Panc1 (cell line): ENCODE measurements at regions not wholly inside any gene's neighbourhood (a gene's known extent, or its start where the extent isn't known, plus 50 kb on each side); places are given as distances from the start of the nearest gene placed in this dataset.

Experiments used
- ATAC-seq: fragments of 200-7000 bp; cut with Tn5 transposase; 2 replicates; pipeline ENCODE4 v1.9.1; 2020; ENCODE audit warnings: mild to moderate bottlenecking, moderate library complexity
- BruUV-seq: library from RNA; stranded (reverse); fragments of 400-500 nt; replicated peaks from 2 replicates; lab custom pipeline; 2021; lab: Mats Ljungman, UMichigan
- CTCF ChIA-PET: fragments of 300-600 bp; sonication (Branson Sonifier 250); formaldehyde crosslinking; loops from one replicate; lab custom pipeline; 2022; ENCODE audit warnings: antibody characterized with exemption; lab: Charles Lee
- POLR2A ChIA-PET: fragments of 300-600 bp; sonication (Branson Sonifier 250); formaldehyde crosslinking; loops from one replicate; lab custom pipeline; 2022; ENCODE audit warnings: antibody characterized with exemption; lab: Charles Lee
- DNase-seq: peaks from one replicate; pipeline ENCODE4 v3.0.0-alpha.2; 2010; ENCODE audit warnings: low read depth, low spot score
- H3K27ac ChIP-seq: 2 replicates; pipeline ENCODE4 v1.5.1; 2011; ENCODE audit warnings: mild to moderate bottlenecking, low read length, inconsistent platforms
- H3K27me3 ChIP-seq: fragments of 200-500 bp; sonication (Bioruptor generic); 2 replicates; pipeline ENCODE4 v1.6.0; 2014; ENCODE audit warnings: low read length, inconsistent platforms; ENCODE audit not compliant: control insufficient read depth, insufficient read depth
- H3K36me3 ChIP-seq: fragments of 200-500 bp; sonication (Bioruptor generic); 2 replicates; pipeline ENCODE4 v1.5.1; 2014; ENCODE audit warnings: inconsistent platforms, mild to moderate bottlenecking, low read length, moderate library complexity; ENCODE audit not compliant: control insufficient read depth, insufficient read depth
- H3K4me1 ChIP-seq: 2 replicates; pipeline ENCODE4 v1.5.1; 2011; ENCODE audit warnings: inconsistent platforms, mild to moderate bottlenecking, low read length, moderate library complexity; ENCODE audit not compliant: control insufficient read depth, insufficient read depth
- H3K4me3 ChIP-seq, 2 experiments: 2 replicates each; pipeline ENCODE4 v1.5.1; 2011 to 2012; ENCODE audit warnings: low read depth in 2 of 2, low read length in 2 of 2, mild to moderate bottlenecking in 2 of 2, inconsistent platforms in 1 of 2, moderate library complexity in 1 of 2
- H3K9me3 ChIP-seq: fragments of 200-500 bp; sonication (Bioruptor generic); 2 replicates; pipeline ENCODE4 v1.5.1; 2014; ENCODE audit warnings: low read depth, mild to moderate bottlenecking, inconsistent platforms, low read length, moderate library complexity; ENCODE audit not compliant: control insufficient read depth, insufficient read depth
- POLR2AphosphoS5 ChIP-seq: IDR thresholded peaks from 2 replicates; pipeline ENCODE4 v1.6.1; 2012; ENCODE audit warnings: mild to moderate bottlenecking, low read depth, low read length, moderate library complexity
- REST ChIP-seq, 2 experiments: IDR thresholded peaks; 2 replicates each; pipeline ENCODE4 v1.6.1; 2011 to 2012; ENCODE audit warnings: low read depth in 2 of 2, control low read depth in 1 of 2, low read length in 1 of 2, mild to moderate bottlenecking in 1 of 2, moderate library complexity in 1 of 2; ENCODE audit not compliant: insufficient read depth in 1 of 2
- SIN3A ChIP-seq: IDR thresholded peaks from 2 replicates; pipeline ENCODE4 v1.6.1; 2012; ENCODE audit warnings: low read depth, mild to moderate bottlenecking, low read length, moderate library complexity, borderline replicate concordance; ENCODE audit not compliant: insufficient read depth
- TCF7L2 ChIP-seq: IDR thresholded peaks from 2 replicates; pipeline ENCODE4 v1.6.1; 2011; ENCODE audit warnings: mild to moderate bottlenecking, low read depth, low read length, inconsistent platforms
- in situ Hi-C: cut with HindIII; loops from 2 replicates; pipeline ENCODE4 v1.10.0; 2016; ENCODE audit warnings: low sequenced_read_pairs, low pct_unique_long_range_greater_than_20kb
- intact Hi-C: fragments of 100-400 bp; cut with micrococcal nuclease; formaldehyde crosslinking; loops from one replicate; pipeline ENCODE4 v1.10.0; 2022; ENCODE audit not compliant: unreplicated experiment
- TF ChIP-seq, protein P1 (sequence below): fragments of 450-650 bp; IDR thresholded peaks from 2 replicates; pipeline ENCODE4 v1.5.1; 2017; ENCODE audit warnings: mild to moderate bottlenecking

DNA sequence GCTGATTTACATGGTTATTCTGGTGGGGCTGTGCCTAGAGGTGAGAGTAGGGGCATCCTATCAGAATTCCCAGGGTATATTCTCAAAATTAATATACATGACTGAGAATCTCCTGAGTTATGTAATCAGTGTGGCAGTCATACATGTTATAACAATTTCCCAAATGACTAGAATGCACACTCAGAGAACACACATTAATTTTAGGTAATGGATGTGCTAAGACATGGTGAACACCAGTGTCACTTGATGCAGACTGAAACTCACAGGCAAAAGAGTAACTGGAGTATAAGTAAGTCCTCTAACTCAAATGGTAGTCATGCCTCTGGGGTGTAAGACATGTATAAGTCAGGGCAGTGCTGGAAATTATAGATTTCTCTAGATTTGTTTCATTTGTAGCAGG is 1198.4 kb upstream of the CITED2 start:
- TF ChIP-seq REST (IDR thresholded peaks at IDR 0.05; ENCODE audit: insufficient read depth in 1 of 2, low read depth in 2 of 2, low read length in 1 of 2) (no peak), SIN3A (no peak), POLR2AphosphoS5 (no peak), TCF7L2 (no peak)
- TF ChIP-seq, protein P1, sequence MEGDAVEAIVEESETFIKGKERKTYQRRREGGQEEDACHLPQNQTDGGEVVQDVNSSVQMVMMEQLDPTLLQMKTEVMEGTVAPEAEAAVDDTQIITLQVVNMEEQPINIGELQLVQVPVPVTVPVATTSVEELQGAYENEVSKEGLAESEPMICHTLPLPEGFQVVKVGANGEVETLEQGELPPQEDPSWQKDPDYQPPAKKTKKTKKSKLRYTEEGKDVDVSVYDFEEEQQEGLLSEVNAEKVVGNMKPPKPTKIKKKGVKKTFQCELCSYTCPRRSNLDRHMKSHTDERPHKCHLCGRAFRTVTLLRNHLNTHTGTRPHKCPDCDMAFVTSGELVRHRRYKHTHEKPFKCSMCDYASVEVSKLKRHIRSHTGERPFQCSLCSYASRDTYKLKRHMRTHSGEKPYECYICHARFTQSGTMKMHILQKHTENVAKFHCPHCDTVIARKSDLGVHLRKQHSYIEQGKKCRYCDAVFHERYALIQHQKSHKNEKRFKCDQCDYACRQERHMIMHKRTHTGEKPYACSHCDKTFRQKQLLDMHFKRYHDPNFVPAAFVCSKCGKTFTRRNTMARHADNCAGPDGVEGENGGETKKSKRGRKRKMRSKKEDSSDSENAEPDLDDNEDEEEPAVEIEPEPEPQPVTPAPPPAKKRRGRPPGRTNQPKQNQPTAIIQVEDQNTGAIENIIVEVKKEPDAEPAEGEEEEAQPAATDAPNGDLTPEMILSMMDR = no peak
- DNase-seq (no peak), ATAC-seq (no peak)
- ChIA-PET POLR2A (no interaction called here), CTCF (no interaction called here)
- in situ Hi-C loops (no loop called here), intact Hi-C loops (no loop called here)
- Histone ChIP-seq H3K27ac (no peak overlapping the region; the same call in 1 of the 2 replicates), H3K4me1 (no peaks in the 10 kb centered on the region), H3K27me3 (no peaks in the 10 kb centered on the region), H3K36me3 (no peaks in the 10 kb centered on the region), H3K4me3 (no peak overlapping the region), H3K9me3 (no peaks in the 10 kb centered on the region; the same call in 1 of the 2 replicates)
- BruUV-seq = no TSS peak

DNA sequence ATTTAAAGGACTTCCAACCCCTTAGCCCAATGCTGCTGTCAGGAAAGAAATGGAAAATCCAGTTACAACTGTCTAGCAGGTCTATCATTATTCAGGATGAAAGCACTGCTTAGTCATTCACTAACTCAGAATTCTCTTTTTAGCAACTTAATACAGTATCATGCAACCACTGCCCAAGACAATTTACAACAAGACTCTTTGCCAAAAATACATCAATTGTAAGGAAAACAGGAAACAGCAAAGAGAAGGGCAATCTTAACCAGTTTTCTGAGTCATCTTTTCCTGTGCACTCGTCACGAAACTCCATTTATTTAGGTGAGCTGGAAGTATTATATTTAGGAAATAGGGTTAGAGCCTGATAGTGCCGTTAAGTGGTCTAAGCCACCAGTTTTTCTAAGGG is 1197.7 kb upstream of the CITED2 start:
- ATAC-seq (no peak), DNase-seq (peak; percentile 38)
- H3K27me3 ChIP-seq = no peaks in the 10 kb centered on the region
- no TSS peak for BruUV-seq
- H3K9me3 ChIP-seq = no peaks in the 10 kb centered on the region; the same call in 1 of the 2 replicates
- POLR2A ChIA-PET = no interaction called here
- no peak overlapping the region for H3K27ac ChIP-seq
- no peaks in the 10 kb centered on the region for H3K4me1 ChIP-seq
- CTCF ChIA-PET = no interaction called here
- H3K36me3 ChIP-seq = no peaks in the 10 kb centered on the region
- TF ChIP-seq TCF7L2 (no peak), SIN3A (no peak), POLR2AphosphoS5 (no peak), REST (IDR thresholded peaks at IDR 0.05; ENCODE audit: insufficient read depth in 1 of 2, low read depth in 2 of 2, low read length in 1 of 2) (no peak)
- TF ChIP-seq, protein P1 = no peak
- intact Hi-C loops (no loop called here), in situ Hi-C loops (no loop called here)
- no peak overlapping the region for H3K4me3 ChIP-seq
